ENCODE measurements at regions not wholly inside any gene's neighbourhood (a gene's known extent, or its start where the extent isn't known, plus 50 kb on each side); places are given as distances from the start of the nearest gene placed in this dataset.

- no peak overlapping the region for H3K27ac ChIP-seq (ENCODE audit: low read depth, low read length)
- H3K9me3 ChIP-seq (ENCODE audit: control insufficient read depth in 5 of 5, low read length in 5 of 5) = no peaks in the 10 kb centered on the region
- no peaks in the 10 kb centered on the region for H3K4me1 ChIP-seq (ENCODE audit: control insufficient read depth in 5 of 5, insufficient read depth in 5 of 5, low read length in 5 of 5)
- no peaks in the 10 kb centered on the region for H3K36me3 ChIP-seq (ENCODE audit: control insufficient read depth in 5 of 5, insufficient read depth in 5 of 5, low read length in 5 of 5)
- no peak overlapping the region for H3K9ac ChIP-seq (ENCODE audit: low read length in 5 of 5)
- H3K27me3 ChIP-seq (ENCODE audit: control insufficient read depth in 5 of 5, insufficient read depth in 4 of 5, low read length in 5 of 5) = peaks cover 0 to 3% (median 0%) of the 10 kb centered on the region in 5 donors
- no peak overlapping the region for H3K4me3 ChIP-seq (ENCODE audit: low read depth in 1 of 5, low read length in 5 of 5)
Measured at GRCh38 chr4:111880116-111880515, 265.1 kb upstream of the FAM241A start.

GRCh38 chr4:111883557-111883999 lies 261.7 kb upstream of the FAM241A start:
- H3K9me3 ChIP-seq (ENCODE audit: control insufficient read depth in 5 of 5, low read length in 5 of 5) = no peaks in the 10 kb centered on the region
- H3K4me3 ChIP-seq (ENCODE audit: low read depth in 1 of 5, low read length in 5 of 5) = no peak overlapping the region
- H3K9ac ChIP-seq (ENCODE audit: low read length in 5 of 5) = no peak overlapping the region
- H3K36me3 ChIP-seq (ENCODE audit: control insufficient read depth in 5 of 5, insufficient read depth in 5 of 5, low read length in 5 of 5) = no peaks in the 10 kb centered on the region
- H3K27ac ChIP-seq (ENCODE audit: low read depth, low read length) = no peak overlapping the region
- H3K27me3 ChIP-seq (ENCODE audit: control insufficient read depth in 5 of 5, insufficient read depth in 4 of 5, low read length in 5 of 5) = no peaks in the 10 kb centered on the region
- H3K4me1 ChIP-seq (ENCODE audit: control insufficient read depth in 5 of 5, insufficient read depth in 5 of 5, low read length in 5 of 5) = no peaks in the 10 kb centered on the region

- H3K36me3 ChIP-seq (ENCODE audit: control insufficient read depth in 5 of 5, insufficient read depth in 5 of 5, low read length in 5 of 5) = no peaks in the 10 kb centered on the region
- no peak overlapping the region for H3K27ac ChIP-seq (ENCODE audit: low read depth, low read length)
- H3K4me1 ChIP-seq (ENCODE audit: control insufficient read depth in 5 of 5, insufficient read depth in 5 of 5, low read length in 5 of 5) = no peaks in the 10 kb centered on the region
- no peak overlapping the region for H3K9ac ChIP-seq (ENCODE audit: low read length in 5 of 5)
- no peak overlapping the region for H3K4me3 ChIP-seq (ENCODE audit: low read depth in 1 of 5, low read length in 5 of 5)
- H3K9me3 ChIP-seq (ENCODE audit: control insufficient read depth in 5 of 5, low read length in 5 of 5) = peaks cover 0 to 7% (median 7%) of the 10 kb centered on the region in 5 donors
- H3K27me3 ChIP-seq (ENCODE audit: control insufficient read depth in 5 of 5, insufficient read depth in 4 of 5, low read length in 5 of 5) = no peaks in the 10 kb centered on the region
Measured at GRCh38 chr4:111890412-111890811, 254.8 kb upstream of the FAM241A start.

DNA sequence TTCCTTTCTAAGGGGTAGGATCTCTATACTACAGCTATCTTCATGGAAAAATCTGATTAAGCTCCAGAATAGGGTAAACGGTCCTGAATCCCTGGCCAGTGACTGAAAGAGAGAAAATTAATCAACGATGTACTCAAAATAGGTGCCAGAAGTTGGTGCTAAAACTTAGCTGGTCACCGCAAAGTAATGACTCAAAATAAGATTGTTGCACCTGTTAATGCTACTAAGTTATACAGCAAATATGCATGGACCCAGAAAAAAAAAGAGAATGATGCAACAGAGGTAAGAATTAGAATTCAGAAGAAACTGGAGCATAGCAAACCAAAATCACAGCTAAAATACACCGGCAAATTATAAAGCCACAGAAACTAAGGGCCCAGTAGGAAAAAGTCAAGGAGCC lies 239.7 kb upstream of the FAM241A start:
- no peak overlapping the region for H3K9ac ChIP-seq (ENCODE audit: low read length in 5 of 5)
- no peaks in the 10 kb centered on the region for H3K27me3 ChIP-seq (ENCODE audit: control insufficient read depth in 5 of 5, insufficient read depth in 4 of 5, low read length in 5 of 5)
- H3K9me3 ChIP-seq (ENCODE audit: control insufficient read depth in 5 of 5, low read length in 5 of 5) = no peaks in the 10 kb centered on the region
- no peaks in the 10 kb centered on the region for H3K36me3 ChIP-seq (ENCODE audit: control insufficient read depth in 5 of 5, insufficient read depth in 5 of 5, low read length in 5 of 5)
- no peak overlapping the region for H3K27ac ChIP-seq (ENCODE audit: low read depth, low read length)
- H3K4me1 ChIP-seq (ENCODE audit: control insufficient read depth in 5 of 5, insufficient read depth in 5 of 5, low read length in 5 of 5) = no peaks in the 10 kb centered on the region
- H3K4me3 ChIP-seq (ENCODE audit: low read depth in 1 of 5, low read length in 5 of 5) = no peak overlapping the region

DNA sequence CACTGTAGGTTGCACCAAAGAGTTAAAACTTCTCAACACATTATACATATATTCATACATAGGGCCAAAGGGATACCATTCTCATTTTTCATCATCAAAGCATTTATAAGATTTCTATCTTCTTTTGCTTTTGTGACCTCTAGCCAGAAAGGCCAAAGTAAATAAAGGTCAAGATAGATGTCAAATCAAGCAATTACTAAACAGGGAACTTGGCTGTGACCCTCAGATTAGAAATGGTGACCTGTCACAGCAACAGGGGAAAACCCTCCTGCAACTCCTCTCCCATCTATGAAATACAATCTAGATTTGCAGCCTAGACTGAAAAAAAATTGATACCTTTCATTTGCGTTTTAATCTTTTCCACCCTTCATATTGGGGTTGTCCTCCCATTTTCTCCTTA lies 225.6 kb upstream of the FAM241A start:
- Histone ChIP-seq H3K9ac (ENCODE audit: low read length in 5 of 5) (no peak overlapping the region), H3K36me3 (ENCODE audit: control insufficient read depth in 5 of 5, insufficient read depth in 5 of 5, low read length in 5 of 5) (no peaks in the 10 kb centered on the region), H3K4me3 (ENCODE audit: low read depth in 1 of 5, low read length in 5 of 5) (no peak overlapping the region), H3K27ac (ENCODE audit: low read depth, low read length) (no peak overlapping the region), H3K9me3 (ENCODE audit: control insufficient read depth in 5 of 5, low read length in 5 of 5) (no peaks in the 10 kb centered on the region), H3K27me3 (ENCODE audit: control insufficient read depth in 5 of 5, insufficient read depth in 4 of 5, low read length in 5 of 5) (no peaks in the 10 kb centered on the region), H3K4me1 (ENCODE audit: control insufficient read depth in 5 of 5, insufficient read depth in 5 of 5, low read length in 5 of 5) (no peaks in the 10 kb centered on the region)

GRCh38 chr4:111921714-111922113 lies 223.5 kb upstream of the FAM241A start:
- Histone ChIP-seq H3K27ac (ENCODE audit: low read depth, low read length) (no peak overlapping the region), H3K4me3 (ENCODE audit: low read depth in 1 of 5, low read length in 5 of 5) (no peak overlapping the region), H3K4me1 (ENCODE audit: control insufficient read depth in 5 of 5, insufficient read depth in 5 of 5, low read length in 5 of 5) (no peaks in the 10 kb centered on the region), H3K9me3 (ENCODE audit: control insufficient read depth in 5 of 5, low read length in 5 of 5) (no peaks in the 10 kb centered on the region), H3K27me3 (ENCODE audit: control insufficient read depth in 5 of 5, insufficient read depth in 4 of 5, low read length in 5 of 5) (no peaks in the 10 kb centered on the region), H3K9ac (ENCODE audit: low read length in 5 of 5) (no peak overlapping the region), H3K36me3 (ENCODE audit: control insufficient read depth in 5 of 5, insufficient read depth in 5 of 5, low read length in 5 of 5) (no peaks in the 10 kb centered on the region)

- no peaks in the 10 kb centered on the region for H3K36me3 ChIP-seq (ENCODE audit: control insufficient read depth in 5 of 5, insufficient read depth in 5 of 5, low read length in 5 of 5)
- H3K27ac ChIP-seq (ENCODE audit: low read depth, low read length) = no peak overlapping the region
- H3K9ac ChIP-seq (ENCODE audit: low read length in 5 of 5) = no peak overlapping the region
- no peak overlapping the region for H3K4me3 ChIP-seq (ENCODE audit: low read depth in 1 of 5, low read length in 5 of 5)
- no peaks in the 10 kb centered on the region for H3K27me3 ChIP-seq (ENCODE audit: control insufficient read depth in 5 of 5, insufficient read depth in 4 of 5, low read length in 5 of 5)
- no peaks in the 10 kb centered on the region for H3K4me1 ChIP-seq (ENCODE audit: control insufficient read depth in 5 of 5, insufficient read depth in 5 of 5, low read length in 5 of 5)
- no peaks in the 10 kb centered on the region for H3K9me3 ChIP-seq (ENCODE audit: control insufficient read depth in 5 of 5, low read length in 5 of 5)
Measured at GRCh38 chr4:111923786-111924185, 221.5 kb upstream of the FAM241A start.

DNA sequence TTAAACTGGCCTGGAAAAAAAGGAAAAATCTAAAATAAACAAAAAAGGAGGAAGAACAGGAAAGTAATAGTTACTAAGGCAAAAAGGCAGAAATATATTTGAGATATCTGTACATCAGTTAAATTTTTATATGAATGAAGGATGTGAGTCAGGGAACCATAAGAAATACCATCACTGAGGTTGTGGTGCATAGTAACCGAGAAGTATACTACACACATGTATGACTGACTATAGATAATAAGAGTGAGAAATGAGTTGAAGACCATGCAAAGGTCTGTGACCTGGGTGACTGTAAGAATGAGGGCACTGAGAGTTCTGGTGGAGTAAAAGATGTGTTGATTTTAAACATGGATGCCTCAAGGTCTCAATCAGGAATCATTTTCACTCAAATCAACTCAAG lies 220.6 kb upstream of the FAM241A start:
- Histone ChIP-seq H3K27me3 (ENCODE audit: control insufficient read depth in 5 of 5, insufficient read depth in 4 of 5, low read length in 5 of 5) (no peaks in the 10 kb centered on the region), H3K9me3 (ENCODE audit: control insufficient read depth in 5 of 5, low read length in 5 of 5) (no peaks in the 10 kb centered on the region), H3K4me1 (ENCODE audit: control insufficient read depth in 5 of 5, insufficient read depth in 5 of 5, low read length in 5 of 5) (no peaks in the 10 kb centered on the region), H3K36me3 (ENCODE audit: control insufficient read depth in 5 of 5, insufficient read depth in 5 of 5, low read length in 5 of 5) (no peaks in the 10 kb centered on the region), H3K27ac (ENCODE audit: low read depth, low read length) (no peak overlapping the region), H3K4me3 (ENCODE audit: low read depth in 1 of 5, low read length in 5 of 5) (no peak overlapping the region), H3K9ac (ENCODE audit: low read length in 5 of 5) (no peak overlapping the region)

DNA sequence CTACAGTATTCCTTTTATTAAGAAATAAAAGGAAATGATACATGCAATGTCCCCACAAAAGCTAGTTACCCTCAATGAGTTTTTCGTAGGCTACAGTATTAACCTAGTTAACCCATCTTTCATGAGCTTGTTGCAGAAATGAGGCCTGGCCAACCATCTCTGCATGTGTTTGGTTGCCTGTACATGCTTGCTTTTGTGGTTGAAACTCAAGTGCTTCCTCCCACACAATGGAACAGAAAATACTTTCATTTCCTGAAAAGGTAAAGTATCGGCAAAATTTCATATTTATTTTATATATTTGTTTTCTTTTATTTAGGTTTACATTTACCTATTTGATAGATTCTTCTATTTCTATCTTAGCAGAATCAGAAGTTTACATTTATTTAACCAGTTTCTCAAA lies 214.6 kb upstream of the FAM241A start:
- Histone ChIP-seq H3K9me3 (ENCODE audit: control insufficient read depth in 5 of 5, low read length in 5 of 5) (no peaks in the 10 kb centered on the region), H3K36me3 (ENCODE audit: control insufficient read depth in 5 of 5, insufficient read depth in 5 of 5, low read length in 5 of 5) (no peaks in the 10 kb centered on the region), H3K27ac (ENCODE audit: low read depth, low read length) (no peak overlapping the region), H3K27me3 (ENCODE audit: control insufficient read depth in 5 of 5, insufficient read depth in 4 of 5, low read length in 5 of 5) (peaks cover 0 to 3% (median 0%) of the 10 kb centered on the region in 5 donors), H3K9ac (ENCODE audit: low read length in 5 of 5) (no peak overlapping the region), H3K4me1 (ENCODE audit: control insufficient read depth in 5 of 5, insufficient read depth in 5 of 5, low read length in 5 of 5) (no peaks in the 10 kb centered on the region), H3K4me3 (ENCODE audit: low read depth in 1 of 5, low read length in 5 of 5) (no peak overlapping the region)

- Histone ChIP-seq H3K4me3 (ENCODE audit: low read depth in 1 of 5, low read length in 5 of 5) (no peak overlapping the region), H3K27ac (ENCODE audit: low read depth, low read length) (no peak overlapping the region), H3K36me3 (ENCODE audit: control insufficient read depth in 5 of 5, insufficient read depth in 5 of 5, low read length in 5 of 5) (no peaks in the 10 kb centered on the region), H3K9ac (ENCODE audit: low read length in 5 of 5) (no peak overlapping the region), H3K9me3 (ENCODE audit: control insufficient read depth in 5 of 5, low read length in 5 of 5) (no peaks in the 10 kb centered on the region), H3K27me3 (ENCODE audit: control insufficient read depth in 5 of 5, insufficient read depth in 4 of 5, low read length in 5 of 5) (peaks cover 0 to 5% (median 0%) of the 10 kb centered on the region in 5 donors), H3K4me1 (ENCODE audit: control insufficient read depth in 5 of 5, insufficient read depth in 5 of 5, low read length in 5 of 5) (no peaks in the 10 kb centered on the region)
Measured at GRCh38 chr4:111933703-111934102, 211.6 kb upstream of the FAM241A start.

GRCh38 chr4:111934314-111934713 lies 210.9 kb upstream of the FAM241A start:
- Histone ChIP-seq H3K4me1 (ENCODE audit: control insufficient read depth in 5 of 5, insufficient read depth in 5 of 5, low read length in 5 of 5) (no peaks in the 10 kb centered on the region), H3K36me3 (ENCODE audit: control insufficient read depth in 5 of 5, insufficient read depth in 5 of 5, low read length in 5 of 5) (no peaks in the 10 kb centered on the region), H3K9ac (ENCODE audit: low read length in 5 of 5) (no peak overlapping the region), H3K27me3 (ENCODE audit: control insufficient read depth in 5 of 5, insufficient read depth in 4 of 5, low read length in 5 of 5) (peaks cover 0 to 5% (median 0%) of the 10 kb centered on the region in 5 donors), H3K9me3 (ENCODE audit: control insufficient read depth in 5 of 5, low read length in 5 of 5) (no peaks in the 10 kb centered on the region), H3K27ac (ENCODE audit: low read depth, low read length) (no peak overlapping the region), H3K4me3 (ENCODE audit: low read depth in 1 of 5, low read length in 5 of 5) (no peak overlapping the region)

Data from subcutaneous abdominal adipose tissue (tissue), 5 donors.